GM10266 (cell line): ENCODE measurements at regions not wholly inside any gene's neighbourhood (a gene's known extent, or its start where the extent isn't known, plus 50 kb on each side); places are given as distances from the start of the nearest gene placed in this dataset.

Experiments
- DNase-seq: peaks from one replicate; pipeline ENCODE4 v3.0.0; 2012; ENCODE audit errors: extremely low spot score
- CTCF ChIP-seq: IDR thresholded peaks from 2 replicates; pipeline ENCODE4 v1.5.1; 2012; ENCODE audit warnings: mild to moderate bottlenecking, low read depth; ENCODE audit not compliant: control insufficient read depth, insufficient read depth; ENCODE audit errors: missing control alignments

- TF ChIP-seq CTCF, result no peak
- no peak for DNase-seq
These were observed 104.5 kb upstream of the LYZL1 start for GRCh38 chr10:29184205-29185000.

- DNase-seq, result no peak
- TF ChIP-seq CTCF, result no peak
These were observed 103.8 kb upstream of the LYZL1 start for GRCh38 chr10:29185050-29185449.

GRCh38 chr10:29186221-29186620 is 102.6 kb upstream of the LYZL1 start:
- DNase-seq, result no peak
- TF ChIP-seq CTCF, result no peak

- TF ChIP-seq CTCF, result no peak
- no peak for DNase-seq
These were observed 99.6 kb upstream of the LYZL1 start for GRCh38 chr10:29189256-29189655.

- DNase-seq, result no peak
- TF ChIP-seq CTCF, result no peak
These were observed 97.2 kb upstream of the LYZL1 start for GRCh38 chr10:29191674-29192073.

GRCh38 chr10:29199339-29199738 is 89.5 kb upstream of the LYZL1 start:
- no peak for DNase-seq
- no peak for TF ChIP-seq CTCF

- no peak for TF ChIP-seq CTCF
- no peak for DNase-seq
These were observed 88.8 kb upstream of the LYZL1 start for GRCh38 chr10:29199941-29200679.
